Hematopoietic multipotent progenitor cell treated with erythropoietin and hydrocortisone succinate and interleukin-3 and kit ligand, for 8 days (in vitro differentiated cells): ENCODE measurements at regions not wholly inside any gene's neighbourhood (a gene's known extent, or its start where the extent isn't known, plus 50 kb on each side); places are given as distances from the start of the nearest gene placed in this dataset.
"Not testable (repeated sequence)": the region's sequence is repeated elsewhere in the genome, so short reads cannot be mapped to it uniquely, and the experiment has no call there.

Experiments
- DNase-seq: peaks from one replicate; pipeline ENCODE4 v3.0.0-alpha.2; 2015

GRCh38 chr2:89834306-89834705, 1142.8 kb downstream of the RPIA start:
- DNase-seq, result no peak

GRCh38 chr2:89836326-89836725, 1144.9 kb downstream of the RPIA start:
- DNase-seq, result peak; percentile 48

- DNase-seq, result no peak
These were observed 1146.6 kb downstream of the RPIA start for GRCh38 chr2:89837962-89838625.

DNA sequence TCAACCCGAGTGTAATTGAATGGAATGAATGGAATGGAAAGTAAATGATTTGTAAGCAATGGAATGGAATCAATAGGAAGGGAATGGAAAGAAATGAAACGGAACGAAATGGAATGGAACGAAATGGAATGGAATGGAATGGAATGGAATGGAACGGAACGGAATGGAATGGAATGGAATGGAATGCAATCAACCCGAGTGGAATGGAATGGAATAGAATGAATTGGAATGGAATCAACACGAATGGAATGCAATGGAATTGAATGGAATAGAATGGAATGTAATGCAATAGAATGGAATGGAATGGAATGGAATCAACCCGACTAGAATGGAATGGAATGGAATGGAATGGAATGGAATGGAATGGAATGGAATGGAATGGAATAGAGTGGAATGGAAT, 1148.7 kb downstream of the RPIA start:
- not testable (repeated sequence) for DNase-seq

GRCh38 chr2:89840781-89841475, 1149.5 kb downstream of the RPIA start:
- DNase-seq, result not testable (repeated sequence)

DNA sequence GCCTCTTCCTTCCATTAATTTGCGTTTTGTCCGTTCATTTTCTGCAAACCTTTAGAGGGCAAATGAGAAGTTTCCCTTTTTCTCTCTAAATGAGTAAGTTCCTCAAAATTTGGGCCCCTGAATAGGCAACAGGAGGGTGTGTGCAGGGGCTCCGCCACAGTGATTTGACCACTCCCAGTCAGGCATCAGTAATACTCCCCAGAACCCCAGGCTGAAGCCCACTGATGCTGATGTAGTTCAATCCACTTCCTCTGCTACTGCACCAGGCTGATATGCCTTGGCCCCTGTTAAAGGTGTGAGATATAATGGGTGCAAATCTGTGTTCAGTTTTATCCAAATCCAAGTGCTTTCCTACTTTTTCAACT, 1150.0 kb downstream of the RPIA start:
- DNase-seq, result no peak

- DNase-seq, result no peak
These were observed 1150.9 kb downstream of the RPIA start for GRCh38 chr2:89842180-89842908.

GRCh38 chr2:89844221-89844943, 1152.9 kb downstream of the RPIA start:
- DNase-seq, result no peak

DNA sequence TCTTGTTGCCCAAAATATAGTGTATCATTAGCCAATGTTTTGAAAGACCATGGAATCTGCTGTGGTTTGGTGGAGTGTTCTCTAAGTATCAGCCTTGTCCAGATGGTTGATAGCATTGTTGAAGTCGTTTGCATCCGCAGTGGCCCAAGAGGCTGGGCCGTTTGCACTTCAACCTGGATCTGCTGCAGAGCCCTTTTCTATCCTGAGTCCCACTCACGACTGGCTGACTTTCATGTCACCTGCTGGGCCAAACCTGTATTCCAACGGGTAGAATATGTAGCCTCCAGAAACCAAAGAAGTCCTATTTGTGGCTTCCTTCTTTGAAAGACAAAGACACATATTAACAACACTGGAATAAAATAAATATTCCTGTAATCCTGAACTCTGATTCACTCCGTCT, 1154.1 kb downstream of the RPIA start:
- DNase-seq, result no peak

GRCh38 chr2:89848114-89848513, 1156.6 kb downstream of the RPIA start:
- no peak for DNase-seq

GRCh38 chr2:89848763-89849368, 1157.4 kb downstream of the RPIA start:
- no peak for DNase-seq

- no peak for DNase-seq
These were observed 1158.3 kb downstream of the RPIA start for GRCh38 chr2:89849731-89850130.

- no peak for DNase-seq
These were observed 1159.0 kb downstream of the RPIA start for GRCh38 chr2:89850481-89850880.

GRCh38 chr2:89850881-89851582, 1159.6 kb downstream of the RPIA start:
- DNase-seq, result no peak

- no peak for DNase-seq
These were observed 1160.1 kb downstream of the RPIA start for GRCh38 chr2:89851583-89851905.

- DNase-seq, result not testable (repeated sequence)
These were observed 1162.0 kb downstream of the RPIA start for GRCh38 chr2:89853427-89853826.

DNA sequence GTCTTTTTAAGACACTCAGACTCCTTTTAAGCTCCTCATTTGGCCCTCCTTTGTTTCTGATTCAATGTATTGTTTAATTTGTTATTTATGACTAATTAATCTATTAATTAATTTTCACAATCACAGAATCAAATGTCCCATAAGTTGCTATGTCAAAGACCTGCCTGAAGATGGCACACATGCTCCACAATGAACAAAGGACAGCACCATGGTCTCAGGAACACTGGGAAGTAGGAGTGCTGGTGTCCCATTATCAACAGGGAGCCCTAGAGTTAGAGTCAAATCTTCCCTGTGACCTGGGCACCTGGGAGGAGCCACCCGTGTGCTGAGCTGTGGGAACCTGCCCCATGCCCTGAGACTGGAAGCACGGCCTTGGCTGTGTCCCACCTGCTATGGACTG, 1164.3 kb downstream of the RPIA start:
- not testable (repeated sequence) for DNase-seq

GRCh38 chr2:89856305-89856704, 1164.8 kb downstream of the RPIA start:
- not testable (repeated sequence) for DNase-seq

DNA sequence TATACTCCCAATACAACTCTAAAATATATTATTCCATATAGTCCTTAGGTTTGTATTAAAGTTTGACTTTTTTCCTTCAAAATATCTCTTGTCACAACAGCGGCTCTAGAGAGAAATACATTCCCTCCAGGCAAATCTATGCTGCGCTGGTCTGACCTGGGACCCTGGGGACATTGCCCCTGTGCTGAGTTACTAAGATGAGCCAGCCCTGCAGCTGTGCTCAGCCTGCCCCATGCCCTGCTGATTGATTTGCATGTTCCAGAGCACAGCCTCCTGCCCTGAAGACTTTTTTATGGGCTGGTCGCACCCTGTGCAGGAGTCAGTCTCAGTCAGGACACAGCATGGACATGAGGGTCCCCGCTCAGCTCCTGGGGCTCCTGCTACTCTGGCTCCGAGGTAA, 1170.7 kb downstream of the RPIA start:
- not testable (repeated sequence) for DNase-seq

- DNase-seq, result not testable (repeated sequence)
These were observed 1171.7 kb downstream of the RPIA start for GRCh38 chr2:89863209-89863608.

DNA sequence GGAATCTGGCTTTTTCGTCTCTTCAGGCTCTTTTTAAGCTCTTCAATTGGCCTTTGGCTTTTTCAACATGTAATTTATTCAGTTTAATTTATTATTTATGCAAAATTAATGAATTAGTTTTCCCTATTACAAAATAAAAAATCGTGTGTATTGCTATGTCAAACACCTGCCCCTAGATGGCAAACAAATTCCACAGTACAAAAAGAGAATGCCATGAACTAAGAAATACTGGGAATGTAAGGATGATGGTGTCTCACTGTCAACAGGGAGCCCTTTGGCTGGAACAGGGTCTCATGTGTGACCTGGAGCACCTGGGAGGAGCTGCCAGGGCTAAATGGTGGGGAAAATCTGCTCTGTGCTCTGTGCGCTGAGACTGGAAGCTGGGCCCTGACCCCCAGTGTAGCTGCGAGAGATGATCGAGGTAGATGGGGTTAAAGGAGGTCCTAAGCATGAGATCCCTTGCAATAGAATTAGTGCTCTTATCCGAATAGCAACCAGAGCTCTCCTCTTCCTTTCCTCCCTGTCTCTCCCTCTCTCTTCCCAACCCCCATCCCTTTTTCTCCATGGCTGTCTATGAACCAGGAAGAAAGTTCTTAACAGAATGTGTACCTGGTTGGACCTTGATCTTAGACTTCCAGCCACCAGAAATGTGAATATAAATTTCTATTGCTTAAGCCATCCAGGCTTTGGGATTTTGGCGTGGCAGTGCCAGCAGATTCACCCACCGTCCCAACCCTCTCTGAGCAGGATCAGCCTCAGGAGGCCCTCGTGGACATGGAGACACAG, 1183.5 kb downstream of the RPIA start:
- DNase-seq, result not testable (repeated sequence)

DNA sequence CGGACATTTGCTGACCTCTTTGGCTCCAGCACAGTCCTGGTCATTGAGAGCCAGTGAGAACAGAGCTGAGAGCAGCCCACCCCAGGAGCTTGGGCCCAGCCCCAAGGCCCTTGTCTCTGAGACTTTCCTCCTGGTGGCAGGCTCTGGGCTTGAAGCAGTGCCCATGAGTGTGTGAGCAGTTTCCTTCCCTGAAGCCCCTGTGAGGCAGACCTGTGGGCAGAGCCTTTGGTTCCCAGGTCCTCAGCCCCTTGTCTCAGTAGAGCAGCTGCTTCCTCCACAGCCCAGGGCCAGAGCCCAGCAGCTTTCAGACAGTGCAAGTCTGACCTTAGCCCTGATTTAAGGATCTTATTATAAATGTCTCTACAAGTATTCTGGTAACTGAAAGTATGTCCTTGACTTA, 1185.0 kb downstream of the RPIA start:
- DNase-seq, result not testable (repeated sequence)
